Progenitor cell of endocrine pancreas (in vitro differentiated cells): ENCODE measurements at regions not wholly inside any gene's neighbourhood (a gene's known extent, or its start where the extent isn't known, plus 50 kb on each side); places are given as distances from the start of the nearest gene placed in this dataset.

ENCODE experiments used
- DNase-seq: peaks from one replicate; pipeline ENCODE4 v3.0.0; 2021; ENCODE audit warnings: low spot score; ENCODE audit not compliant: unreplicated experiment
- H3K27ac Mint-ChIP-seq: 2 replicates; pipeline ENCODE4 v1.8.0; 2021; ENCODE audit warnings: mild to moderate bottlenecking, moderate library complexity, mixed read lengths
- H3K27me3 Mint-ChIP-seq: 2 replicates; pipeline ENCODE4 v1.8.0; 2021; ENCODE audit warnings: mixed read lengths
- H3K36me3 Mint-ChIP-seq: 2 replicates; pipeline ENCODE4 v1.8.0; 2022; ENCODE audit warnings: mixed read lengths; ENCODE audit not compliant: insufficient read depth
- H3K4me1 Mint-ChIP-seq: 2 replicates; pipeline ENCODE4 v1.8.0; 2021; ENCODE audit warnings: low read depth, mixed read lengths
- H3K4me3 Mint-ChIP-seq: 2 replicates; pipeline ENCODE4 v1.8.0; 2021; ENCODE audit warnings: low read depth, mild to moderate bottlenecking, moderate library complexity, mixed read lengths
- H3K9me3 Mint-ChIP-seq: 2 replicates; pipeline ENCODE4 v1.8.0; 2021; ENCODE audit warnings: low read depth, mixed read lengths
- TF ChIP-seq, protein P1 (sequence below): fragments of 200-600 bp; sonication (generic); IDR thresholded peaks from one replicate; pipeline ENCODE4 v1.5.0; 2021; ENCODE audit warnings: antibody characterized with exemption, mild to moderate bottlenecking; ENCODE audit not compliant: unreplicated experiment

DNA sequence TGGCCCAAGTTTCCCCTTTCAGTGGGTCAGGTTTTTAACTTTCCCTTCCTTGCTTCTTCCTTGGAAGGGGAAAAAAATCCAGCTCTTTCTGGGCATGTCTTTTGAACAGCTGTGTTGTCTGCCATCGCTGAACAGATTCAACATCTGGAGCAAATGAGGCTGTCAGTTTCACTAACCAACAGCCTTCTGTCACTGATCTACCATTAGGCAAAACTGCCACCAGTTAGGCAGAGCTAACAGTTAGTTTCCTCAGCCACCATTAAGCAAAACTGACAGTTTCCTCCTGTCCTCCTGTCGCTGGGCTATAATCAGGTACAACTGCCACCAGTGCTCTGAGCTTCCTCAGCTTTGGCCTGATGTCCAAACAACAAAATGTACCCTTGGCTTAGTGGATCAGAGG lies 81.9 kb downstream of the NPTX2 start:
- peaks cover 18% of the 10 kb centered on the region for H3K27me3 Mint-ChIP-seq
- no peaks in the 10 kb centered on the region for H3K36me3 Mint-ChIP-seq
- H3K9me3 Mint-ChIP-seq = peaks cover 14% of the 10 kb centered on the region
- DNase-seq = no peak
- H3K4me3 Mint-ChIP-seq = no peak overlapping the region
- TF ChIP-seq, protein P1, sequence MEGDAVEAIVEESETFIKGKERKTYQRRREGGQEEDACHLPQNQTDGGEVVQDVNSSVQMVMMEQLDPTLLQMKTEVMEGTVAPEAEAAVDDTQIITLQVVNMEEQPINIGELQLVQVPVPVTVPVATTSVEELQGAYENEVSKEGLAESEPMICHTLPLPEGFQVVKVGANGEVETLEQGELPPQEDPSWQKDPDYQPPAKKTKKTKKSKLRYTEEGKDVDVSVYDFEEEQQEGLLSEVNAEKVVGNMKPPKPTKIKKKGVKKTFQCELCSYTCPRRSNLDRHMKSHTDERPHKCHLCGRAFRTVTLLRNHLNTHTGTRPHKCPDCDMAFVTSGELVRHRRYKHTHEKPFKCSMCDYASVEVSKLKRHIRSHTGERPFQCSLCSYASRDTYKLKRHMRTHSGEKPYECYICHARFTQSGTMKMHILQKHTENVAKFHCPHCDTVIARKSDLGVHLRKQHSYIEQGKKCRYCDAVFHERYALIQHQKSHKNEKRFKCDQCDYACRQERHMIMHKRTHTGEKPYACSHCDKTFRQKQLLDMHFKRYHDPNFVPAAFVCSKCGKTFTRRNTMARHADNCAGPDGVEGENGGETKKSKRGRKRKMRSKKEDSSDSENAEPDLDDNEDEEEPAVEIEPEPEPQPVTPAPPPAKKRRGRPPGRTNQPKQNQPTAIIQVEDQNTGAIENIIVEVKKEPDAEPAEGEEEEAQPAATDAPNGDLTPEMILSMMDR = no peak
- no peak overlapping the region for H3K27ac Mint-ChIP-seq
- H3K4me1 Mint-ChIP-seq = no peaks in the 10 kb centered on the region

DNA sequence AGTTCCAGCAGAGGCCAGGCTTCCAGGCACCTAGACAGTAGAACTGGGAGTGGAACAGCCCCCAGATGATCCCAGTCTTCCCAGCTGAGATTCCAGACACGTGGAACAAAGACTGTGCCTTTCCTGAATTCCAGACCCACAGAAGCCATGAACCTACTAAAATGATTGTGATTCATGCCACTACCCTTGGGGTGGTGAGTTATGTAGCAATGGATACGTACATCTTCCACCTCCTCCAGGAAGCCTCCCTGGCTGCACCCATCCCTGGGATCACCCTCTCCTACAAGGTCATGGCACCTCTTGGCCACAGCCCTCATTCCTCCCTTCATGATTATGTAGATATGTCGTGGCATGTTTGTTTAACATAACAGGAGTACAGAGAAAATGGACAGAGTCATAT lies 83.4 kb downstream of the NPTX2 start:
- no peak overlapping the region for H3K4me3 Mint-ChIP-seq
- no peaks in the 10 kb centered on the region for H3K4me1 Mint-ChIP-seq
- H3K36me3 Mint-ChIP-seq = no peaks in the 10 kb centered on the region
- no peak overlapping the region for H3K27ac Mint-ChIP-seq
- H3K27me3 Mint-ChIP-seq = peaks cover 21% of the 10 kb centered on the region
- TF ChIP-seq, protein P1 = no peak
- DNase-seq = no peak
- H3K9me3 Mint-ChIP-seq = peaks cover 10% of the 10 kb centered on the region

DNA sequence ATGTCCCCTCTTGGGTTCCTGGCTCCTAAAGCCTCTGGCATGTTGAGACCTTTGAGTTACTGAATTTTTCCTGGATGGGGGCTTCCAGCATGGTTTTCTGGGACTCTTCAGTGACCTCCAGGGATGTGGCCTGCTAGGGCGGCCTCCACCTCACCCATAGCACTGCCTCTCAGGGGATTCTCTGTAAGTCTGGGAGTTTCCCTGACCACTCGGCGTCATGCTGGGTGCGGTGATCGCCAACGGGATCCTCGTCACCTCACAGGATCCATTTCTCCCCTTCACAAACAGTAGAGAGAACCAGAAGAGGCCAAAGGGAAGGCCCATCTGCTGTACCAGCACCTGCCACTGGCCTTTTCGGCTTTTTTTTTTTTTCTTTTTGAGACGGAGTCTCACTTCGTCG lies 84.3 kb downstream of the NPTX2 start:
- Mint-ChIP-seq H3K9me3 (peaks cover 7% of the 10 kb centered on the region), H3K27me3 (peaks cover 29% of the 10 kb centered on the region), H3K27ac (peak overlapping the region; percentile 37), H3K36me3 (no peaks in the 10 kb centered on the region), H3K4me1 (no peaks in the 10 kb centered on the region), H3K4me3 (no peak overlapping the region)
- no peak for DNase-seq
- TF ChIP-seq, protein P1 = no peak

DNA sequence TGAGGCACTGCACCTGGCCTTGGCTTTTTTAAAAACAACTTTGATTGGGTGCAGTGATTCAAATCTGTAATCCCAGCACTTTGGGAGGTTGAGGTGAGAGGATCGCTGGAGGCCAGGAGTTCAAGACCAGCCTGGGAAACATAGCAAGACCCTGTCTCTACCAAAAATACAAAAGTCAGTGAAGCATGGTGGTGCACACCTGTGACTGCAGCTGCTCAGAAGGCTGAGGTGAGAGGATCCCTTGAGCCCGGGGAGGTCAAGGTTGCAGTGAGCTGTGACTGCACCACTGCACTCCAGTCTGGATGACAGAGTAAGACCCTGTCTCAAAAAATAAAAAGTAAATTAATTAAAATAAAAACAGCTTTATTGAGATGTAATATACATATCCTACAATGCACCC lies 84.9 kb downstream of the NPTX2 start:
- H3K4me1 Mint-ChIP-seq = no peaks in the 10 kb centered on the region
- peaks cover 34% of the 10 kb centered on the region for H3K27me3 Mint-ChIP-seq
- no peak for DNase-seq
- no peaks in the 10 kb centered on the region for H3K36me3 Mint-ChIP-seq
- no peak overlapping the region for H3K4me3 Mint-ChIP-seq
- peaks cover 3% of the 10 kb centered on the region for H3K9me3 Mint-ChIP-seq
- TF ChIP-seq, protein P1 = no peak
- H3K27ac Mint-ChIP-seq = no peak overlapping the region

DNA sequence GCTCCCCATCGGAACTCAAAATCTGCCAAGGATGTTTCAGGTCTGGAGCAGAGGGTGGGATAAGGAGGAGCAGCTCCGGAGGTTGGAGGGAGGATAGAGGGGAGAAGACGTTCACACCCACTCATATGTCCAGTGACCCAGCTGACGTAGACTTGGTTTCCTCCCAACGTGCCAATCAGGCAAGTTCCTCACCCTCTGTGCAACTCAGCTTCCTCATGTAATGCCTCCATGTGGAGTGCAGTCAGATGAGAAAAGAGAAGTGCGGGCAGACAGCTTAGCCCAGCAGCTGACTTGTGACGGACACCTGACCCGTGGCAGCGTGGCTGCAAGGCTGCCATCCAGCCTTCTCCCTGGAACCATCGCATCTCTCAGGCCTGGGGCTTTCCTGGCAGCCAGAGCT lies 86.8 kb downstream of the NPTX2 start:
- no peaks in the 10 kb centered on the region for H3K36me3 Mint-ChIP-seq
- no peak for DNase-seq
- no peaks in the 10 kb centered on the region for H3K4me1 Mint-ChIP-seq
- peaks cover 34% of the 10 kb centered on the region for H3K27me3 Mint-ChIP-seq
- no peak overlapping the region for H3K4me3 Mint-ChIP-seq
- no peaks in the 10 kb centered on the region for H3K9me3 Mint-ChIP-seq
- H3K27ac Mint-ChIP-seq = no peak overlapping the region
- TF ChIP-seq, protein P1 = no peak
